Tibial nerve (tissue), 3 donors: ENCODE measurements at regions not wholly inside any gene's neighbourhood (a gene's known extent, or its start where the extent isn't known, plus 50 kb on each side); places are given as distances from the start of the nearest gene placed in this dataset.

Source experiments
- POLR2A ChIP-seq, 2 donors: fragments of 450-650 bp; IDR thresholded peaks; one replicate each; pipeline ENCODE4 v1.6.1; 2017; ENCODE audit warnings: antibody characterized with exemption in 2 of 2, mild to moderate bottlenecking in 2 of 2, moderate library complexity in 2 of 2
- TF ChIP-seq, protein P1 (sequence below), 5 experiments: fragments of 200-600 bp in 3 of 5; fragments of 450-650 bp in 2 of 5; sonication (generic) in 3 of 5; IDR thresholded peaks; one replicate each; pipeline ENCODE4 v1.5.1; 2016 to 2019; ENCODE audit warnings: antibody characterized with exemption in 5 of 5, mild to moderate bottlenecking in 3 of 5, moderate library complexity in 2 of 5

DNA sequence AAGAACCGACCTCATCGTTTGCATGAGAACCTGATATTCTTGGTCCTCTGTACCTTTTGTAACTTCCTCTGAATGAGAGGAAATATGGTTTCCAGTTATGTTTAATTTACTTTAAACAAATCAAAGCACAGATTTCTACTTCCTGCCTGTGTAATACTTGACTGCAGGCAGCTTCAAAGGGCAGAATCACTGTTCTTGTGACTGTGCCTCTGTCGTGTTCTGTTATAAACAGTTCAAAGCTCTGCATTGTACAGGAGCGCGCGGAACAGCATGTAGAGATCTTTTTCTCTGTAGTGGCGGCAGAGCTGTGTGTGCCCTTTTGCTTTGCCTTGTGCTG is 73.2 kb upstream of the CLDN5 start:
- TF ChIP-seq, protein P1, sequence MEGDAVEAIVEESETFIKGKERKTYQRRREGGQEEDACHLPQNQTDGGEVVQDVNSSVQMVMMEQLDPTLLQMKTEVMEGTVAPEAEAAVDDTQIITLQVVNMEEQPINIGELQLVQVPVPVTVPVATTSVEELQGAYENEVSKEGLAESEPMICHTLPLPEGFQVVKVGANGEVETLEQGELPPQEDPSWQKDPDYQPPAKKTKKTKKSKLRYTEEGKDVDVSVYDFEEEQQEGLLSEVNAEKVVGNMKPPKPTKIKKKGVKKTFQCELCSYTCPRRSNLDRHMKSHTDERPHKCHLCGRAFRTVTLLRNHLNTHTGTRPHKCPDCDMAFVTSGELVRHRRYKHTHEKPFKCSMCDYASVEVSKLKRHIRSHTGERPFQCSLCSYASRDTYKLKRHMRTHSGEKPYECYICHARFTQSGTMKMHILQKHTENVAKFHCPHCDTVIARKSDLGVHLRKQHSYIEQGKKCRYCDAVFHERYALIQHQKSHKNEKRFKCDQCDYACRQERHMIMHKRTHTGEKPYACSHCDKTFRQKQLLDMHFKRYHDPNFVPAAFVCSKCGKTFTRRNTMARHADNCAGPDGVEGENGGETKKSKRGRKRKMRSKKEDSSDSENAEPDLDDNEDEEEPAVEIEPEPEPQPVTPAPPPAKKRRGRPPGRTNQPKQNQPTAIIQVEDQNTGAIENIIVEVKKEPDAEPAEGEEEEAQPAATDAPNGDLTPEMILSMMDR (IDR thresholded peaks at IDR 0.05), result no peak
- TF ChIP-seq POLR2A (IDR thresholded peaks at IDR 0.05), result no peak
